Osteocyte (in vitro differentiated cells): ENCODE measurements at regions not wholly inside any gene's neighbourhood (a gene's known extent, or its start where the extent isn't known, plus 50 kb on each side); places are given as distances from the start of the nearest gene placed in this dataset.

ENCODE experiments used
- DNase-seq: peaks from one replicate; pipeline ENCODE4 v3.0.0; 2021; ENCODE audit warnings: mixed read lengths; ENCODE audit not compliant: unreplicated experiment; ENCODE audit errors: extremely low spot score
- H3K27ac Mint-ChIP-seq: one replicate; pipeline ENCODE4 v1.8.0; 2021; ENCODE audit warnings: mild to moderate bottlenecking, mixed read lengths; ENCODE audit not compliant: unreplicated experiment
- H3K27me3 Mint-ChIP-seq: one replicate; pipeline ENCODE4 v1.8.0; 2021; ENCODE audit warnings: mixed read lengths; ENCODE audit not compliant: unreplicated experiment
- H3K36me3 Mint-ChIP-seq: one replicate; pipeline ENCODE4 v1.8.0; 2021; ENCODE audit warnings: mixed read lengths; ENCODE audit not compliant: unreplicated experiment
- H3K4me1 Mint-ChIP-seq: one replicate; pipeline ENCODE4 v1.8.0; 2021; ENCODE audit warnings: mixed read lengths; ENCODE audit not compliant: unreplicated experiment
- H3K4me3 Mint-ChIP-seq: one replicate; pipeline ENCODE4 v1.8.0; 2021; ENCODE audit warnings: mild to moderate bottlenecking, moderate library complexity, mixed read lengths; ENCODE audit not compliant: unreplicated experiment
- H3K9me3 Mint-ChIP-seq: one replicate; pipeline ENCODE4 v1.8.0; 2021; ENCODE audit warnings: mixed read lengths; ENCODE audit not compliant: unreplicated experiment
- CTCF ChIP-seq: fragments of 200-600 bp; sonication (generic); IDR thresholded peaks from 2 replicates; pipeline ENCODE4 v1.5.0; 2021; ENCODE audit warnings: antibody characterized with exemption, mild to moderate bottlenecking, moderate library complexity

- TF ChIP-seq CTCF: no peak
- no peaks in the 10 kb centered on the region for H3K36me3 Mint-ChIP-seq
- H3K4me1 Mint-ChIP-seq: no peaks in the 10 kb centered on the region
- no peaks in the 10 kb centered on the region for H3K27me3 Mint-ChIP-seq
- H3K27ac Mint-ChIP-seq: no peak overlapping the region
- DNase-seq: no peak
- H3K9me3 Mint-ChIP-seq: peaks cover 12% of the 10 kb centered on the region
- no peak overlapping the region for H3K4me3 Mint-ChIP-seq
Observed at GRCh38 chr10:108388706-108389105, 1224.2 kb upstream of the SORCS1 start.

DNA sequence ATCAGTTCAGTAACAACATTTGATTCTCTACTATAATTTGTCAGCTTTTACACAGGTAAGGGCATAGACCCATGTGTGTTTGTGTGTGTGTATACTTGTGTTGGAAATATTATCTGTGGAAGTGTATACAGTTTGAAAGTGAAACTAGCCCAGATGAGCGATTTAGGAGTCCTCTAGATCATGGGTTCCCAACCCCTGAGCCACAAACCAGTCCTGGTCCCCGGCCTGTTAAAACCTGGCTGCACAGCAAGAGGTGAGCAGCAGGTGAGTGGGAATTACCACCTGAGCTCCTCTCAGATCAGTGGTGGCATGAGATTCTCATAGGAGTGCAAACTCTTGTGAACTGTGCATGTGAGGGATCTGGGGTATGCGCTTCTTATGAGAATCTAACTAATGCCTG is 1221.5 kb upstream of the SORCS1 start:
- DNase-seq: no peak
- Mint-ChIP-seq H3K9me3 (peaks cover 15% of the 10 kb centered on the region), H3K27me3 (no peaks in the 10 kb centered on the region), H3K36me3 (no peaks in the 10 kb centered on the region), H3K27ac (no peak overlapping the region), H3K4me3 (no peak overlapping the region), H3K4me1 (no peaks in the 10 kb centered on the region)
- no peak for TF ChIP-seq CTCF

DNA sequence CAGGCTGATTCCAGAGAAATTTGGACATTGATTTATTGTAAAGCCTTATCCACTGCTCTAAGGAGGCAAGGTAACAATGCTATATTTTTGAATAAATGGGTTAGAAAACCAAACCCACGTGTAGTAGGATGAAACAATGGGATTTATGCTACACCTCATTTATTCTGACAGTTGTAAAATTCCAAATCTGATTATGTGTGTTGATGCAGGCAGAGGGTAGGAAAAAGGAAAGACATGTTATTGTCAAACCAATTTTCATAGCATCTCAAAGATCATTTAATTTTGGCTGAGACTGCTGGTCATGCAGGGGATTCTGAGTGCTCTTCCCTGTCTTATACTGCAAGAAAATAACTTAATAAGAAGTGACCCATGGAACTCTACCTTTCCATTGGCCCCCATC is 1219.9 kb upstream of the SORCS1 start:
- Mint-ChIP-seq H3K4me1 (no peaks in the 10 kb centered on the region), H3K27ac (no peak overlapping the region), H3K36me3 (no peaks in the 10 kb centered on the region), H3K27me3 (no peaks in the 10 kb centered on the region), H3K4me3 (no peak overlapping the region), H3K9me3 (peaks cover 13% of the 10 kb centered on the region)
- no peak for DNase-seq
- no peak for TF ChIP-seq CTCF

DNA sequence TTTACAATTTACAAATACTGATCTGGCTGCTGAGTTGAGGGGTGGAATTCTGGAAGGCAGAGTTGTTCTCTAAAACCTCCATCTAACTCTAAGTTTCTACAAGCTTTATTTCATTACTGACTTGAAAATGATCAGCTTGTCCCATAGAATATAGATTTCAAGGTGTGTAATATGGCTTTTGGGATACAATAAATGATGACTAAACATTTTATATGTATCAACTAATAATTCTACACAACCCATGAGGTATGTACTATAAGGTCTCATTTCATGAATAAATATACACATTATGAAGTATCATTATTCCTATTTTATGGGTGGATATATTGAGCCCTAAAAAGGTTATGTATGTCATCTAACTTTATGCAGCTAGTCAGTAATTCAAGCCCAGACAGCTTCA is 1214.3 kb upstream of the SORCS1 start:
- Mint-ChIP-seq H3K36me3 (no peaks in the 10 kb centered on the region), H3K4me3 (no peak overlapping the region), H3K27me3 (no peaks in the 10 kb centered on the region), H3K27ac (no peak overlapping the region), H3K4me1 (no peaks in the 10 kb centered on the region), H3K9me3 (peaks cover 14% of the 10 kb centered on the region)
- no peak for TF ChIP-seq CTCF
- DNase-seq: no peak

DNA sequence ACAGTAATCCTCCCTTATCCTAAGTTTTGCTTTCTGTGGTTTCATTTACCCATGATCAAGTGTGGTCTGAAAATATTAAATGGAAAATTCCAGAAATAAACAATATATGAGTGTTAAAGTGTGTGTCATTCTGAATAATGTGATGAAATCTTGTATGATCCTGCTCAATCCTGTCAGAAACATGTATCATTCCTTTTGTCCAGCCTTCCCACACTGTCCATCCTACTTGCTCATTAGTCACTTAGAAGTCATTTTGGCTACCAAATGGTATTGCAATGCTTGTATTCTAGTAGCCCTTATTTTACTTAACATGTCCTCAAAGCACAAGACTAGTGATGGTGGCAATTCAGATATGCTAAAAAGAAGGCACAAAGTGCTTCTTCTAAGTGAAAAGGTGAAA is 1211.2 kb upstream of the SORCS1 start:
- DNase-seq: no peak
- TF ChIP-seq CTCF: no peak
- Mint-ChIP-seq H3K4me1 (no peaks in the 10 kb centered on the region), H3K4me3 (no peak overlapping the region), H3K36me3 (no peaks in the 10 kb centered on the region), H3K9me3 (peaks cover 12% of the 10 kb centered on the region), H3K27ac (no peak overlapping the region), H3K27me3 (no peaks in the 10 kb centered on the region)
